ENCODE measurements at regions not wholly inside any gene's neighbourhood (a gene's known extent, or its start where the extent isn't known, plus 50 kb on each side); places are given as distances from the start of the nearest gene placed in this dataset.

- CTCF ChIA-PET, result interaction anchor here (1.4 kb wide), 1 partner anchor 9 kb away, joined by 3 read pairs; no protein-coding TSS in a partner anchor
- WGBS (ENCODE audit: insufficient coverage, insufficient replicate concordance, low lambda C conversion rate, missing lambda C conversion rate), result 47% methylated on average over 1 of the region's 1 CpG
Measured at GRCh38 chr7:32200646-32201045, 130.4 kb upstream of the PDE1C start.

More at GRCh38 chr7:32200646-32201045, 130.4 kb upstream of the PDE1C start:
- BruUV-seq (replicated peaks), result no TSS peak
- Histone ChIP-seq H3K9me3 (replicated peaks; ENCODE audit: control insufficient read depth, insufficient read depth, low read length) (no peaks in the 10 kb centered on the region; the same call in 2 of the 3 replicates), H3K4me3 (no peak overlapping the region), H3K79me2 (ENCODE audit: control insufficient read depth, insufficient read depth, low read length) (no peaks in the 10 kb centered on the region), H3K9ac (ENCODE audit: control insufficient read depth, insufficient read depth, low read length) (no peak overlapping the region), H3K36me3 (ENCODE audit: control insufficient read depth in 2 of 2, insufficient read depth in 2 of 2, low read length in 1 of 2) (no peaks in the 10 kb centered on the region), H3K4me1 (ENCODE audit: control insufficient read depth, insufficient read depth, low read length) (no peaks in the 10 kb centered on the region), H2AFZ (ENCODE audit: control insufficient read depth, low read depth, low read length) (no peak overlapping the region), H4K20me1 (ENCODE audit: control insufficient read depth, insufficient read depth) (no peaks in the 10 kb centered on the region), H3K27me3 (replicated peaks in 1 of 2; ENCODE audit: control insufficient read depth in 2 of 2, insufficient read depth in 2 of 2, low read length in 1 of 2) (no peaks in the 10 kb centered on the region), H3K4me2 (ENCODE audit: control insufficient read depth, insufficient read depth) (no peak overlapping the region), H3K27ac (ENCODE audit: control insufficient read depth, insufficient read depth) (no peak overlapping the region)
- ChIA-PET SMC1A (ENCODE audit: uncharacterized antibody, unreplicated experiment) (interaction anchor here (1.0 kb wide), 1 partner anchor 456 kb away, joined by 3 read pairs; no protein-coding TSS in a partner anchor), RAD21 (ENCODE audit: unreplicated experiment) (no interaction called here), POLR2A (no interaction called here)
- ATAC-seq (no peak), FAIRE-seq (no peak), DNase-seq (ENCODE audit: low read depth, low spot score) (no peak)
- in situ Hi-C loops (cut with MboI) (loop anchor here (5.0 kb wide), 1 partner anchor 458 kb away; no protein-coding TSS in a partner anchor), intact Hi-C loops (cut with micrococcal nuclease; ENCODE audit: unreplicated experiment) (loop anchor here (5.0 to 10.0 kb wide), 2 partner anchors 416 to 758 kb away; no protein-coding TSS in a partner anchor)
- TF ChIP-seq PAX5 (IDR thresholded peaks at IDR 0.05; ENCODE audit: borderline replicate concordance, low read depth, low read length) (no peak), MXI1 (IDR thresholded peaks at IDR 0.05; ENCODE audit: low read depth, low read length) (no peak), RBBP5 (conservative IDR thresholded peaks at IDR 0.05) (no peak), ATF3 (IDR thresholded peaks at IDR 0.05; ENCODE audit: borderline replicate concordance, extremely low read depth, low read depth, low read length) (no peak), LARP7 (IDR thresholded peaks at IDR 0.05) (no peak), TCF3 (IDR thresholded peaks at IDR 0.05; ENCODE audit: borderline replicate concordance, insufficient read depth, low read depth, low read length) (no peak), CEBPB (IDR thresholded peaks at IDR 0.05; ENCODE audit: borderline replicate concordance in 1 of 2, low read depth in 2 of 2, low read length in 2 of 2) (no peak), WRNIP1 (IDR thresholded peaks at IDR 0.05; ENCODE audit: borderline replicate concordance, low read depth, low read length) (no peak), MYB (IDR thresholded peaks at IDR 0.05; ENCODE audit: borderline replicate concordance, low read depth, low read length) (no peak), ZSCAN29 (IDR thresholded peaks at IDR 0.05) (no peak), SKIL (IDR thresholded peaks at IDR 0.05; ENCODE audit: low read depth, poor library complexity, severe bottlenecking) (no peak), SPI1 (IDR thresholded peaks at IDR 0.05; ENCODE audit: borderline replicate concordance, insufficient read depth, low read depth, low read length) (no peak), BHLHE40 (IDR thresholded peaks at IDR 0.05; ENCODE audit: borderline replicate concordance in 1 of 2, low read depth in 2 of 2, low read length in 1 of 2) (no peak), STAT3 (IDR thresholded peaks at IDR 0.05; ENCODE audit: low read depth, low read length) (no peak)
